ENCODE measurements at regions not wholly inside any gene's neighbourhood (a gene's known extent, or its start where the extent isn't known, plus 50 kb on each side); places are given as distances from the start of the nearest gene placed in this dataset.

DNA sequence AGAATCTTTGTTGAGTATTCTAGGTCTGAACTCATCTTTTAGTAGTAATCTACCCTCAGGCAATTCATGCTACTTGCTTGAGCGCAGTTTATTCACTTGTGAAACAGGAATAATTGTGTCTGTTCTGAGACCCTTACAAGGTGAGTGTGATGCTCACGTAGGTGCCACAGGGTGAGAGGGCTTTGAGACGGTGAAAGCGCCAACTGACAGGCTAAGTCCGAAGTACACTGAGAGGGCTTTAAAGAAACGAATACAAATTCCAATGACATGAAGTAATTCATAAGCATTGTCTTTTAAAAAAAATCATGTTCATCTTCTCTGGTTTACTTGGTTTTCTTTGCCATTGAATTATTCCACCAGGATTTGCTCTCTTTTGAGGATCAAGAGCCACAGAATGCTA is 393.7 kb upstream of the RGMA start:
- Histone ChIP-seq H3K27ac (ENCODE audit: low read depth, low read length) (no peak overlapping the region), H3K4me3 (ENCODE audit: low read length) (no peak overlapping the region), H3K9ac (ENCODE audit: extremely low read depth, low read length, poor library complexity, severe bottlenecking) (no peak overlapping the region), H3K9me3 (ENCODE audit: control insufficient read depth, low read length) (no peaks in the 10 kb centered on the region), H3K27me3 (ENCODE audit: control insufficient read depth, insufficient read depth, low read length, poor library complexity, severe bottlenecking) (peaks cover 10% of the 10 kb centered on the region), H3K36me3 (ENCODE audit: control insufficient read depth, insufficient read depth, low read length) (no peaks in the 10 kb centered on the region), H3K4me1 (ENCODE audit: control insufficient read depth, insufficient read depth, low read length) (no peaks in the 10 kb centered on the region)
- no peak for DNase-seq
- WGBS, 2 experiments (ENCODE audit: insufficient coverage in 1 of 2, insufficient read length in 1 of 2), result 85 to 86% methylated on average over 6 of the region's 6 CpGs
- TF ChIP-seq, protein P1, sequence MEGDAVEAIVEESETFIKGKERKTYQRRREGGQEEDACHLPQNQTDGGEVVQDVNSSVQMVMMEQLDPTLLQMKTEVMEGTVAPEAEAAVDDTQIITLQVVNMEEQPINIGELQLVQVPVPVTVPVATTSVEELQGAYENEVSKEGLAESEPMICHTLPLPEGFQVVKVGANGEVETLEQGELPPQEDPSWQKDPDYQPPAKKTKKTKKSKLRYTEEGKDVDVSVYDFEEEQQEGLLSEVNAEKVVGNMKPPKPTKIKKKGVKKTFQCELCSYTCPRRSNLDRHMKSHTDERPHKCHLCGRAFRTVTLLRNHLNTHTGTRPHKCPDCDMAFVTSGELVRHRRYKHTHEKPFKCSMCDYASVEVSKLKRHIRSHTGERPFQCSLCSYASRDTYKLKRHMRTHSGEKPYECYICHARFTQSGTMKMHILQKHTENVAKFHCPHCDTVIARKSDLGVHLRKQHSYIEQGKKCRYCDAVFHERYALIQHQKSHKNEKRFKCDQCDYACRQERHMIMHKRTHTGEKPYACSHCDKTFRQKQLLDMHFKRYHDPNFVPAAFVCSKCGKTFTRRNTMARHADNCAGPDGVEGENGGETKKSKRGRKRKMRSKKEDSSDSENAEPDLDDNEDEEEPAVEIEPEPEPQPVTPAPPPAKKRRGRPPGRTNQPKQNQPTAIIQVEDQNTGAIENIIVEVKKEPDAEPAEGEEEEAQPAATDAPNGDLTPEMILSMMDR (conservative IDR thresholded peaks at IDR 0.05), result no peak
- H3K36me3 Mint-ChIP-seq (ENCODE audit: low read depth), result peaks cover 2% of the 10 kb centered on the region
- H3K4me1 Mint-ChIP-seq, result peaks cover 22% of the 10 kb centered on the region
- H3K27ac Mint-ChIP-seq, result no peak overlapping the region
- H3K9me3 Mint-ChIP-seq, result no peaks in the 10 kb centered on the region
- peaks cover 13% of the 10 kb centered on the region for H3K27me3 Mint-ChIP-seq (ENCODE audit: insufficient read depth)
- H3K4me3 Mint-ChIP-seq, result no peak overlapping the region

GRCh38 chr15:93479715-93480114 is 390.7 kb upstream of the RGMA start:
- Histone ChIP-seq H3K27me3 (ENCODE audit: control insufficient read depth, insufficient read depth, low read length, poor library complexity, severe bottlenecking) (peaks cover 12% of the 10 kb centered on the region), H3K36me3 (ENCODE audit: control insufficient read depth, insufficient read depth, low read length) (no peaks in the 10 kb centered on the region), H3K9ac (ENCODE audit: extremely low read depth, low read length, poor library complexity, severe bottlenecking) (no peak overlapping the region), H3K27ac (ENCODE audit: low read depth, low read length) (no peak overlapping the region), H3K4me3 (ENCODE audit: low read length) (no peak overlapping the region), H3K9me3 (ENCODE audit: control insufficient read depth, low read length) (peaks cover 8% of the 10 kb centered on the region), H3K4me1 (ENCODE audit: control insufficient read depth, insufficient read depth, low read length) (peaks cover 3% of the 10 kb centered on the region)
- WGBS, 2 experiments (ENCODE audit: insufficient coverage in 1 of 2, insufficient read length in 1 of 2), result 96 to 100% methylated on average over 1 to 2 of the region's 2 CpGs
- Mint-ChIP-seq H3K9me3 (peaks cover 6% of the 10 kb centered on the region), H3K27ac (no peak overlapping the region), H3K4me1 (peaks cover 32% of the 10 kb centered on the region), H3K27me3 (ENCODE audit: insufficient read depth) (peaks cover 13% of the 10 kb centered on the region), H3K4me3 (no peak overlapping the region), H3K36me3 (ENCODE audit: low read depth) (peaks cover 6% of the 10 kb centered on the region)
- DNase-seq, result no peak
- TF ChIP-seq, protein P1 (conservative IDR thresholded peaks at IDR 0.05), result no peak

DNA sequence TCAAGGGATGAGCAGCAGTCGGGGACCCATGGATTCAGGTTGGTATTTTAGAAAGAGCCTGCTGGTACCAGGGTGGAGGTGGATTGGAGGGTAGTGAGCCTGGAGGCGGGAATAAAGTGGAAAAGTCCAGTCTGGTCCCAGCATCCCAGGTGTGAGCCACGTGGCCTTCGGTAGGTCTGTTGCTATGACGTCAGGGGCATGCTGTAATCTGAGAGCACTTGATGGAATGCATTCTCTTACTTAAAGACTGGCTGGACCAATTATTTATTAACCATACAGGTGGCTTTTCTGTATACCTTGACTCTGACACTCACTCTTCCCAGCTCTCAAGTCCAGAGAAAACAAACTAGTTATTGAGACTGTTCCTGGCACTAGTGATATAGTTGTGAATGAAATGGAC is 389.9 kb upstream of the RGMA start:
- Mint-ChIP-seq H3K9me3 (peaks cover 6% of the 10 kb centered on the region), H3K4me3 (no peak overlapping the region), H3K27me3 (ENCODE audit: insufficient read depth) (peaks cover 13% of the 10 kb centered on the region), H3K36me3 (ENCODE audit: low read depth) (peaks cover 6% of the 10 kb centered on the region), H3K27ac (no peak overlapping the region), H3K4me1 (peaks cover 32% of the 10 kb centered on the region)
- Histone ChIP-seq H3K27ac (ENCODE audit: low read depth, low read length) (no peak overlapping the region), H3K9ac (ENCODE audit: extremely low read depth, low read length, poor library complexity, severe bottlenecking) (no peak overlapping the region), H3K4me3 (ENCODE audit: low read length) (no peak overlapping the region), H3K9me3 (ENCODE audit: control insufficient read depth, low read length) (peaks cover 8% of the 10 kb centered on the region), H3K4me1 (ENCODE audit: control insufficient read depth, insufficient read depth, low read length) (peaks cover 3% of the 10 kb centered on the region), H3K27me3 (ENCODE audit: control insufficient read depth, insufficient read depth, low read length, poor library complexity, severe bottlenecking) (peaks cover 12% of the 10 kb centered on the region), H3K36me3 (ENCODE audit: control insufficient read depth, insufficient read depth, low read length) (no peaks in the 10 kb centered on the region)
- TF ChIP-seq, protein P1 (conservative IDR thresholded peaks at IDR 0.05), result no peak
- DNase-seq, result no peak
- WGBS, 2 experiments (ENCODE audit: insufficient coverage in 1 of 2, insufficient read length in 1 of 2), result 84 to 92% methylated on average over 4 to 5 of the region's 5 CpGs

Measured in endodermal cell (in vitro differentiated cells).